SK-N-SH treated with all-trans-retinoic acid at 6 μM for 48 hours (cell line): ENCODE measurements at regions not wholly inside any gene's neighbourhood (a gene's known extent, or its start where the extent isn't known, plus 50 kb on each side); places are given as distances from the start of the nearest gene placed in this dataset.

Experiments used
- ATAC-seq: fragments of 200-7000 bp; cut with Tn5 transposase; 3 replicates; pipeline ENCODE4 v1.9.1; 2020; ENCODE audit warnings: mild to moderate bottlenecking, moderate library complexity
- ARNTL ChIP-seq: fragments of 450-650 bp; formaldehyde crosslinking; IDR thresholded peaks from 2 replicates; pipeline ENCODE4 v1.5.0; 2020; ENCODE audit warnings: low read depth, mild to moderate bottlenecking, moderate library complexity, borderline replicate concordance
- BACH2 ChIP-seq: fragments of 250-450 bp; sonication (Bioruptor Pico); IDR thresholded peaks from 2 replicates; pipeline ENCODE4 v1.9.0; 2021; ENCODE audit warnings: mild to moderate bottlenecking, borderline replicate concordance
- CSDC2 ChIP-seq: fragments of 250-450 bp; sonication (Bioruptor Pico); IDR thresholded peaks from 2 replicates; pipeline ENCODE4 v1.5.0; 2020; ENCODE audit warnings: mild to moderate bottlenecking, moderate library complexity
- ESRRG ChIP-seq: fragments of 250-450 bp; sonication (Bioruptor Pico); IDR thresholded peaks from 2 replicates; pipeline ENCODE4 v1.6.1; 2021; ENCODE audit warnings: mild to moderate bottlenecking
- GLIS3 ChIP-seq: fragments of 250-450 bp; sonication (Bioruptor Pico); IDR thresholded peaks from 2 replicates; pipeline ENCODE4 v1.5.0; 2020; ENCODE audit warnings: mild to moderate bottlenecking, moderate library complexity
- ISL1 ChIP-seq: fragments of 250-450 bp; sonication (Bioruptor Pico); IDR thresholded peaks from 2 replicates; pipeline ENCODE4 v2.1.2; 2022; ENCODE audit warnings: mild to moderate bottlenecking, moderate library complexity
- OSR1 ChIP-seq: fragments of 250-450 bp; sonication (Bioruptor Pico); IDR thresholded peaks from 2 replicates; pipeline ENCODE4 v1.8.0; 2022; ENCODE audit warnings: moderate library complexity, mild to moderate bottlenecking, inconsistent platforms
- PPARA ChIP-seq: fragments of 250-450 bp; sonication (Bioruptor Pico); IDR thresholded peaks from 2 replicates; pipeline ENCODE4 v1.5.0; 2020; ENCODE audit warnings: mild to moderate bottlenecking, borderline replicate concordance
- RARB ChIP-seq: fragments of 250-450 bp; sonication (Bioruptor Pico); IDR thresholded peaks from 2 replicates; pipeline ENCODE4 v1.8.0; 2021; ENCODE audit warnings: mild to moderate bottlenecking, moderate library complexity
- SNAI2 ChIP-seq: fragments of 250-450 bp; sonication (Bioruptor Pico); IDR thresholded peaks from 2 replicates; pipeline ENCODE4 v1.5.0; 2020; ENCODE audit warnings: mild to moderate bottlenecking, moderate library complexity
- TCF4 ChIP-seq: fragments of 250-450 bp; sonication (Bioruptor Pico); IDR thresholded peaks from 2 replicates; pipeline ENCODE4 v1.8.0; 2021; ENCODE audit warnings: mild to moderate bottlenecking, moderate library complexity, borderline replicate concordance
- TOX ChIP-seq: fragments of 250-450 bp; sonication (Bioruptor Pico); IDR thresholded peaks from 2 replicates; pipeline ENCODE4 v1.8.0; 2021; ENCODE audit warnings: mild to moderate bottlenecking, moderate library complexity, borderline replicate concordance
- ZC3H10 ChIP-seq: fragments of 250-450 bp; sonication (Bioruptor Pico); IDR thresholded peaks from 2 replicates; pipeline ENCODE4 v1.5.1; 2021; ENCODE audit warnings: mild to moderate bottlenecking, moderate library complexity
- ZFP3 ChIP-seq: fragments of 250-450 bp; sonication (Bioruptor Pico); IDR thresholded peaks from 2 replicates; pipeline ENCODE4 v1.5.0; 2020; ENCODE audit warnings: mild to moderate bottlenecking, moderate library complexity
- ZFP30 ChIP-seq: fragments of 450-650 bp; formaldehyde crosslinking; IDR thresholded peaks from 2 replicates; pipeline ENCODE4 v1.5.0; 2022; ENCODE audit warnings: mild to moderate bottlenecking, moderate library complexity
- ZNF565 ChIP-seq: fragments of 450-650 bp; formaldehyde crosslinking; conservative IDR thresholded peaks from 2 replicates; pipeline ENCODE4 v1.5.0; 2020; ENCODE audit warnings: low read depth, mild to moderate bottlenecking, moderate library complexity
- ZNF70 ChIP-seq: fragments of 450-650 bp; formaldehyde crosslinking; IDR thresholded peaks from 2 replicates; pipeline ENCODE4 v1.5.0; 2020; ENCODE audit warnings: mild to moderate bottlenecking, moderate library complexity
- ZNF8 ChIP-seq: fragments of 450-650 bp; formaldehyde crosslinking; IDR thresholded peaks from 2 replicates; pipeline ENCODE4 v1.5.0; 2020; ENCODE audit warnings: mild to moderate bottlenecking, moderate library complexity
- TF ChIP-seq, protein P1 (sequence below): fragments of 250-450 bp; sonication (Bioruptor Pico); IDR thresholded peaks from 2 replicates; pipeline ENCODE4 v1.5.1; 2021; ENCODE audit warnings: mild to moderate bottlenecking, moderate library complexity
- TF ChIP-seq, protein P2 (sequence below): fragments of 250-450 bp; sonication (Bioruptor Pico); IDR thresholded peaks from 2 replicates; pipeline ENCODE4 v1.5.1; 2020; ENCODE audit warnings: low read depth, mild to moderate bottlenecking, moderate library complexity
- TF ChIP-seq, protein P3 (sequence below): fragments of 250-450 bp; sonication (Bioruptor Pico); IDR thresholded peaks from 2 replicates; pipeline ENCODE4 v1.8.0; 2021; ENCODE audit warnings: low read depth, mild to moderate bottlenecking, moderate library complexity, borderline replicate concordance
- TF ChIP-seq, protein P4 (sequence below): fragments of 250-450 bp; sonication (Bioruptor Pico); IDR thresholded peaks from 2 replicates; pipeline ENCODE4 v1.8.0; 2020; ENCODE audit warnings: mild to moderate bottlenecking, moderate library complexity, borderline replicate concordance

DNA sequence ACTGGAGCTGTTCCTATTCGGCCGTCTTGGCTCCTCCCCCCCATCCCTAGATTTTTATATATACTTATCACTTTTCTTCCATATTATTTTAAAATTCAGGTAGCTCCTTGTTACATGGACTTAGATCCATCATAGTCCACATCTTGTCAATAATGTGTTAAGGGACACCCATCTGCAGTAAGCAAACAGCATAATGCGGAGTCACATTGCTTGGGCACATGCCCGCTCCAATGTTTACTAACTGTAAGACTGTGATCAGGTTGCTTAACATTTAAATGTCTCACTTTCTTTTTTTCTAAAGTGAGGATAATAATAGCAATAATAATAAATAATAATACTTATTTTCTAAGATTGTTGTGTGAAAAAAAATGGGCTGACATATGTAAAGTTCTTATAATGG lies 303.2 kb upstream of the SOX14 start:
- no peak for ATAC-seq
- TF ChIP-seq ISL1 (no peak), RARB (CRISPR knock-in tag) (no peak), PPARA (CRISPR knock-in tag) (no peak), OSR1 (no peak), ZNF8 (CRISPR knock-in tag) (no peak), ESRRG (CRISPR knock-in tag) (no peak), ZC3H10 (no peak), TOX (no peak)
- TF ChIP-seq, protein P1, sequence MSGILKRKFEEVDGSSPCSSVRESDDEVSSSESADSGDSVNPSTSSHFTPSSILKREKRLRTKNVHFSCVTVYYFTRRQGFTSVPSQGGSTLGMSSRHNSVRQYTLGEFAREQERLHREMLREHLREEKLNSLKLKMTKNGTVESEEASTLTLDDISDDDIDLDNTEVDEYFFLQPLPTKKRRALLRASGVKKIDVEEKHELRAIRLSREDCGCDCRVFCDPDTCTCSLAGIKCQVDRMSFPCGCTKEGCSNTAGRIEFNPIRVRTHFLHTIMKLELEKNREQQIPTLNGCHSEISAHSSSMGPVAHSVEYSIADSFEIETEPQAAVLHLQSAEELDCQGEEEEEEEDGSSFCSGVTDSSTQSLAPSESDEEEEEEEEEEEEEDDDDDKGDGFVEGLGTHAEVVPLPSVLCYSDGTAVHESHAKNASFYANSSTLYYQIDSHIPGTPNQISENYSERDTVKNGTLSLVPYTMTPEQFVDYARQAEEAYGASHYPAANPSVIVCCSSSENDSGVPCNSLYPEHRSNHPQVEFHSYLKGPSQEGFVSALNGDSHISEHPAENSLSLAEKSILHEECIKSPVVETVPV (CRISPR knock-in tag), result no peak
- TF ChIP-seq, protein P2, sequence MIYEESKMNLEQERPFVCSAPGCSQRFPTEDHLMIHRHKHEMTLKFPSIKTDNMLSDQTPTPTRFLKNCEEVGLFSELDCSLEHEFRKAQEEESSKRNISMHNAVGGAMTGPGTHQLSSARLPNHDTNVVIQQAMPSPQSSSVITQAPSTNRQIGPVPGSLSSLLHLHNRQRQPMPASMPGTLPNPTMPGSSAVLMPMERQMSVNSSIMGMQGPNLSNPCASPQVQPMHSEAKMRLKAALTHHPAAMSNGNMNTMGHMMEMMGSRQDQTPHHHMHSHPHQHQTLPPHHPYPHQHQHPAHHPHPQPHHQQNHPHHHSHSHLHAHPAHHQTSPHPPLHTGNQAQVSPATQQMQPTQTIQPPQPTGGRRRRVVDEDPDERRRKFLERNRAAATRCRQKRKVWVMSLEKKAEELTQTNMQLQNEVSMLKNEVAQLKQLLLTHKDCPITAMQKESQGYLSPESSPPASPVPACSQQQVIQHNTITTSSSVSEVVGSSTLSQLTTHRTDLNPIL (CRISPR knock-in tag), result no peak

DNA sequence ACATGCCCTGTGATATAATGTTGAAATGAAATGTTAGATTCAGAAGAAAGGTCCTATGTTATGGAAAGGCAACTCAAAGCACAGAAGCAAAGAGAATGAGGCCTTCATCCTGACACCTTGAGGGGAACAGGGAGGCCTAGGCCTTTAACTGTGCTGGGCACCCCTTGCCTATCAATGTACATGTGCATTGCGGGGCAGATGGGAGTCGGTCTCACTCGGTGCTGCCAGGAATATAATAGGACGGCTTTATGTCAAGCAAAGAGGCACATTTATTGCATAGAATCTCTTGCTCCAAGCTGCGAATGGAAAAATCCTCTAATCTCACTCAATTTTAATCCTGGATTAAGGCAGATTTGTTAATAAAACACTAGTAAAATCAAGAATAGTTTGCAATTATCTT lies 301.0 kb upstream of the SOX14 start:
- TF ChIP-seq, protein P3, sequence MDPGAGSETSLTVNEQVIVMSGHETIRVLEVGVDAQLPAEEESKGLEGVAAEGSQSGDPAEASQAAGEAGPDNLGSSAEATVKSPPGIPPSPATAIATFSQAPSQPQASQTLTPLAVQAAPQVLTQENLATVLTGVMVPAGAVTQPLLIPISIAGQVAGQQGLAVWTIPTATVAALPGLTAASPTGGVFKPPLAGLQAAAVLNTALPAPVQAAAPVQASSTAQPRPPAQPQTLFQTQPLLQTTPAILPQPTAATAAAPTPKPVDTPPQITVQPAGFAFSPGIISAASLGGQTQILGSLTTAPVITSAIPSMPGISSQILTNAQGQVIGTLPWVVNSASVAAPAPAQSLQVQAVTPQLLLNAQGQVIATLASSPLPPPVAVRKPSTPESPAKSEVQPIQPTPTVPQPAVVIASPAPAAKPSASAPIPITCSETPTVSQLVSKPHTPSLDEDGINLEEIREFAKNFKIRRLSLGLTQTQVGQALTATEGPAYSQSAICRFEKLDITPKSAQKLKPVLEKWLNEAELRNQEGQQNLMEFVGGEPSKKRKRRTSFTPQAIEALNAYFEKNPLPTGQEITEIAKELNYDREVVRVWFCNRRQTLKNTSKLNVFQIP (CRISPR knock-in tag), result no peak
- TF ChIP-seq ARNTL (CRISPR knock-in tag), result no peak
- no peak for TF ChIP-seq TOX
- TF ChIP-seq, protein P4, sequence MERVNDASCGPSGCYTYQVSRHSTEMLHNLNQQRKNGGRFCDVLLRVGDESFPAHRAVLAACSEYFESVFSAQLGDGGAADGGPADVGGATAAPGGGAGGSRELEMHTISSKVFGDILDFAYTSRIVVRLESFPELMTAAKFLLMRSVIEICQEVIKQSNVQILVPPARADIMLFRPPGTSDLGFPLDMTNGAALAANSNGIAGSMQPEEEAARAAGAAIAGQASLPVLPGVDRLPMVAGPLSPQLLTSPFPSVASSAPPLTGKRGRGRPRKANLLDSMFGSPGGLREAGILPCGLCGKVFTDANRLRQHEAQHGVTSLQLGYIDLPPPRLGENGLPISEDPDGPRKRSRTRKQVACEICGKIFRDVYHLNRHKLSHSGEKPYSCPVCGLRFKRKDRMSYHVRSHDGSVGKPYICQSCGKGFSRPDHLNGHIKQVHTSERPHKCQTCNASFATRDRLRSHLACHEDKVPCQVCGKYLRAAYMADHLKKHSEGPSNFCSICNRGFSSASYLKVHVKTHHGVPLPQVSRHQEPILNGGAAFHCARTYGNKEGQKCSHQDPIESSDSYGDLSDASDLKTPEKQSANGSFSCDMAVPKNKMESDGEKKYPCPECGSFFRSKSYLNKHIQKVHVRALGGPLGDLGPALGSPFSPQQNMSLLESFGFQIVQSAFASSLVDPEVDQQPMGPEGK (CRISPR knock-in tag), result no peak
- no peak for TF ChIP-seq RARB (CRISPR knock-in tag)
- TF ChIP-seq ZC3H10, result no peak
- no peak for TF ChIP-seq BACH2 (CRISPR knock-in tag)
- TF ChIP-seq ISL1, result no peak
- TF ChIP-seq, protein P2 (CRISPR knock-in tag), result no peak
- TF ChIP-seq PPARA (CRISPR knock-in tag), result no peak
- TF ChIP-seq ZFP3, result no peak
- no peak for TF ChIP-seq ZNF70
- no peak for TF ChIP-seq CSDC2
- TF ChIP-seq SNAI2, result no peak
- TF ChIP-seq GLIS3 (CRISPR knock-in tag), result no peak
- TF ChIP-seq, all 23 proteins: peak for 0
- ATAC-seq, result no peak

DNA sequence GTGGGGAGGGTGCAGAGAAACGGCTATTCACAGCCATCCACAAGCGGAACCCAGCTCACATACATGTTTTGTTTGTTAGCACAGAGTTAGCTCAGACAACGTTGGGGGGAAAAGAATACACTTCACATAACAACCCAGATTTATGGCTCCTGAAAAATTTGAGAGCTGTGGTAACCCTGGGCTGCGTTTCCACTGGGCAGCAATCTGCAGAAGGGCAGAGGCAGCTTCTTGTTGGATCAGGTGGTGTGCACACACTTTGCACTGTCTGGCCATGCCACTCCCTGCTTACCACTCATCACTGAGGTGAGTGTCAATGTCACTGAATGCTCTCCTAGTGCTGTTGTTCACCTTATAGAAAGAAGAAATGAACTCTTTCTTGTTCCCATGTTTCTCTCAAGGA lies 299.8 kb upstream of the SOX14 start:
- no peak for TF ChIP-seq TOX
- no peak for ATAC-seq

DNA sequence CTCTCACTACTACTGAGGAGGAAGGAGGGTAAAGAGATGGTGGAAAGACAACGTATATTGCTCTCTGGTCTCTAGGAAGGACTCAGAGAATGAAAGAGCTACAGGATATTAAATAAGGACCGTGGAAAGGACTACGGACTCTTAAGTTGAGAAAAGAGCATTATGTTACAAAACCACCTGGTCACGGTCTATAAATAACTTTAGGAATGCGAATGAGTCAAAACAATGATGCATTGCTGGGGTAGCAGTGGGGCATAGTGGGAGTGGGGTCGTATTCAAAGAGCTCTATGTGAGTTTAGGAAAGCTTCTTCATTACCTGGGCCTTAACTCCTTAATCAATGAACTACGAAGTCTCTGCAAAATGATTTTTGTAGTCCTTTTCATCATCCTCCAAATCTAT lies 295.7 kb upstream of the SOX14 start:
- TF ChIP-seq SNAI2 (no peak), ZNF565 (CRISPR knock-in tag) (no peak), ISL1 (no peak), OSR1 (no peak), ZFP30 (CRISPR knock-in tag) (no peak), BACH2 (CRISPR knock-in tag) (no peak), ZFP3 (no peak), ESRRG (CRISPR knock-in tag) (no peak), TOX (no peak), TCF4 (CRISPR knock-in tag) (no peak), ZNF8 (CRISPR knock-in tag) (no peak), GLIS3 (CRISPR knock-in tag) (no peak), PPARA (CRISPR knock-in tag) (no peak), ARNTL (CRISPR knock-in tag) (no peak), CSDC2 (no peak), ZC3H10 (no peak), RARB (CRISPR knock-in tag) (no peak)
- TF ChIP-seq, protein P2 (CRISPR knock-in tag), result no peak
- TF ChIP-seq, protein P1 (CRISPR knock-in tag), result no peak
- TF ChIP-seq, protein P4 (CRISPR knock-in tag), result no peak
- TF ChIP-seq, all 23 proteins: peak for 0
- ATAC-seq, result no peak
